Mucosa of stomach (tissue), 1 donor: ENCODE measurements at regions not wholly inside any gene's neighbourhood (a gene's known extent, or its start where the extent isn't known, plus 50 kb on each side); places are given as distances from the start of the nearest gene placed in this dataset.
"Not testable (repeated sequence)": the region's sequence is repeated elsewhere in the genome, so short reads cannot be mapped to it uniquely, and the experiment has no call there.

Source experiments
- H3K27me3 ChIP-seq: one replicate; pipeline ENCODE4 v1.7.0; 2013; ENCODE audit warnings: mild to moderate bottlenecking, low read length; ENCODE audit not compliant: control insufficient read depth, insufficient read depth
- H3K36me3 ChIP-seq: one replicate; pipeline ENCODE4 v1.7.0; 2013; ENCODE audit warnings: low read length; ENCODE audit not compliant: control insufficient read depth, insufficient read depth
- H3K4me1 ChIP-seq: one replicate; pipeline ENCODE4 v1.7.0; 2013; ENCODE audit warnings: mild to moderate bottlenecking, low read length; ENCODE audit not compliant: control insufficient read depth, insufficient read depth
- H3K4me3 ChIP-seq: one replicate; pipeline ENCODE4 v1.7.0; 2013; ENCODE audit warnings: low read length
- H3K9ac ChIP-seq: one replicate; pipeline ENCODE4 v1.7.0; 2013; ENCODE audit warnings: mild to moderate bottlenecking, low read length, moderate library complexity
- H3K9me3 ChIP-seq: one replicate; pipeline ENCODE4 v1.7.0; 2013; ENCODE audit warnings: mild to moderate bottlenecking, low read length, moderate library complexity; ENCODE audit not compliant: control insufficient read depth
- donor health status: Pancreatic carcinoma.

DNA sequence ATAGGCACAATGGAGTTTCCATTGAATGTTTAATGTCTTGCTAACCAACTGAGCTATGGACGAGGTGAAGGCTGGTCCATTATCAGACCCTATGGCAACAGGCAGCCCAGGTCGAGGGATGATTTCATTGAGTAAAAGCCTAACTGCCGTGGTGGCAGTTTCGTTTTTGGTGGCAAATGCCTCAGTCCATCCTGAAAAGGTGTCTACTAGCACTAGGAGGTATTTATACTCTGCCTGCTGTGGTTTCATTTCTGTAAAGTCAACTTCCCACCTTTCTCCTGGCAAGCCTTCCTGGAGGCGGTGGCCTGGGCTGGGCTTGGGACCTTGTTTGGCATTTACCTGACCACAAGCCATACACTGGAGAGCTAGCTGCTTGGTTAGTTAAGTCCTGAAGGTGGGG lies 75.8 kb downstream of the PRR15 start:
- Histone ChIP-seq H3K4me3 (no peak overlapping the region), H3K9me3 (no peaks in the 10 kb centered on the region), H3K9ac (no peak overlapping the region)

GRCh38 chr7:29639886-29640595 lies 76.4 kb downstream of the PRR15 start:
- no peak overlapping the region for H3K4me3 ChIP-seq
- H3K36me3 ChIP-seq, result no peaks in the 10 kb centered on the region
- peaks cover 7% of the 10 kb centered on the region for H3K4me1 ChIP-seq

More for the DNA sequence above, 75.8 kb downstream of the PRR15 start:
- Histone ChIP-seq H3K27me3 (no peaks in the 10 kb centered on the region), H3K4me1 (peaks cover 7% of the 10 kb centered on the region), H3K36me3 (no peaks in the 10 kb centered on the region)

DNA sequence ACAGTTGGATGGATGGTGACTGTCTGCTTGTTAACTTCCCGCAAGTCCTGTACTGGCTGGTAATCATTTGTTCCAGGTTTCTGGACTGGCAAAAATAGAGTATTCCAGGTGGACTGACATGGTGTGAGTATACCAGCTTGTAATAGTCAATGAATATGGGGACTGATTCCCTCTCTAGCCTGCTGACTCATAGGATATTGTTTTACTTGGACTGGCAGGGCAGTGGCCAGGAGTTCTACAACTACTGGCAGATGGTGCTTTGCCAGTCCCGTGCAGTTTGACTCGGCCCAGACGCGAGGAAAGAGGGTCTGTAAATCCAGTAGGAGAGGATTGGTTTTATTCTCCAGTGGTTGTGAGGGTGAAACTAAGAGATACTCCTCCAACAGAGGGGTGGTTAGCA lies 78.0 kb downstream of the PRR15 start:
- Histone ChIP-seq H3K4me1 (peaks cover 7% of the 10 kb centered on the region), H3K4me3 (no peak overlapping the region), H3K27me3 (no peaks in the 10 kb centered on the region), H3K9ac (no peak overlapping the region), H3K36me3 (no peaks in the 10 kb centered on the region), H3K9me3 (no peaks in the 10 kb centered on the region)

More at GRCh38 chr7:29639886-29640595, 76.4 kb downstream of the PRR15 start:
- Histone ChIP-seq H3K27me3 (no peaks in the 10 kb centered on the region), H3K9ac (no peak overlapping the region), H3K9me3 (no peaks in the 10 kb centered on the region)

DNA sequence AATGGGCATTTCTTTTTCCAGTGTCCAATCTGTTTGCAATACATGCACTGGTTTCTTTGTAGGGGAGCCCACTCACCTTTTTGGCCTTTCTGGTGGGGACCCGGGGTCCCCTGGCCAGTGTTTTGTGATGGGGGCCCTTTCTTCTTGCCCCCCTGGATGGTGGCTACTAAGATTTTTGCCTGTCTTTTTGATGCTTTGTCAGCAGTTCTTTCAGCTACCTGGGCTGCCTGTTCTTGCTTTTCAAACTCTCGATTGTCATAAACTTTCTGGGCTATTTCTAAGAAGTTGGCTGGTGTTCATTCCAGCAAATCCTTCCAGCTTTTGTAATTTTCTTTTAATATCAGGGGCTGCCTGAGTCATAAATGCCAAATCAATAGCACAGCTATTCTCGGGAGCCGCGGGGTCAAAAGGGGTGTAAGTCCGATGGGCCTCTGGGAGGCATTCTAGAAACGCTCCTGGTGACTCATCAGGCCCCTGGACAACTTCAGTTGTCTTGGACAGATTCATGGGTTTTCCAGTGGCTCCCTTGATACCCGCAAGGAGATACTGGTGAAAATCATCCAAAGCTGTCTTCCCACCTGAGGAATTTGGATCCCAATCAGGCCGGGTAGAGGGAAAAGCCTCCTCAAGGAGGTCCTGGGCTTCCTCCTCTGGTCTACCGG lies 79.0 kb downstream of the PRR15 start:
- H3K36me3 ChIP-seq, result no peaks in the 10 kb centered on the region
- H3K4me1 ChIP-seq, result peaks cover 7% of the 10 kb centered on the region
- no peaks in the 10 kb centered on the region for H3K9me3 ChIP-seq
- no peaks in the 10 kb centered on the region for H3K27me3 ChIP-seq
- no peak overlapping the region for H3K4me3 ChIP-seq
- no peak overlapping the region for H3K9ac ChIP-seq

- not testable (repeated sequence) for H3K36me3 ChIP-seq, H3K4me1 ChIP-seq, H3K9ac ChIP-seq, H3K4me3 ChIP-seq, H3K9me3 ChIP-seq, H3K27me3 ChIP-seq
Measured at GRCh38 chr7:29646116-29646515, 82.5 kb downstream of the PRR15 start.

DNA sequence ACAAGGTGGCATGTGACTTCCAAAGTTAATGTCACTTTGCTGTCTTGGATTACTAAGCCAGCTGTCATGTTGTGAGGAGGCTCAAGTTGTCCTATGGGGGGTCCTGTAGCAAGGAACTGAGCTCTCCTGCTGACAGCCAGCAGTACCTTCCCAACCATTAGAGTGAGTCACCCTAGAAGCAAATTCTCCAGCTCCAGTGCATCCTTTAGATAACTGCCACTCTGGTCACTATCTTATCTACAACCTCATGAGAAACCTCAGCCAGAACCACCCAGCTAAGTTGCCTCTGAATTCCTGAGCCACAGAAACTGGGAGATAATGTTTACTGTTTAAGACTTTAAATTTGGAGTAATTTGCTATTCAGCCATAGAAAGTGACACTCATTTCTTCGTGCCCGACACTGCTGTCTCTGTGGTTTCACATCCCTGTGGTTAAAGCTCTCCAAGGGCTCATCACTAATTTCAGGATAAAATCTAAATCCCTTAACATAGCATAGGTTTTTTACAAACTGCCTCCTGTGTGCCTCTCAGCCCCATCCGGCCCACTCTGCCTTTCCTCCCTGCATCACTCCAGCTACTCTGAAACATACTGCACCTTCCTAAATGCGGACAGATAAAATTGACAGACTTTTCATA lies 83.5 kb downstream of the PRR15 start:
- Histone ChIP-seq H3K36me3 (no peaks in the 10 kb centered on the region), H3K9ac (no peak overlapping the region), H3K4me1 (no peaks in the 10 kb centered on the region), H3K27me3 (no peaks in the 10 kb centered on the region), H3K9me3 (no peaks in the 10 kb centered on the region), H3K4me3 (no peak overlapping the region)

GRCh38 chr7:29647691-29648210 lies 84.1 kb downstream of the PRR15 start:
- H3K9ac ChIP-seq, H3K4me3 ChIP-seq, H3K27me3 ChIP-seq, H3K9me3 ChIP-seq, H3K4me1 ChIP-seq, H3K36me3 ChIP-seq: not testable (repeated sequence)

- Histone ChIP-seq H3K4me1 (no peaks in the 10 kb centered on the region), H3K27me3 (no peaks in the 10 kb centered on the region), H3K4me3 (no peak overlapping the region), H3K9me3 (no peaks in the 10 kb centered on the region), H3K9ac (no peak overlapping the region), H3K36me3 (no peaks in the 10 kb centered on the region)
Measured at GRCh38 chr7:29649028-29649716, 85.5 kb downstream of the PRR15 start.

DNA sequence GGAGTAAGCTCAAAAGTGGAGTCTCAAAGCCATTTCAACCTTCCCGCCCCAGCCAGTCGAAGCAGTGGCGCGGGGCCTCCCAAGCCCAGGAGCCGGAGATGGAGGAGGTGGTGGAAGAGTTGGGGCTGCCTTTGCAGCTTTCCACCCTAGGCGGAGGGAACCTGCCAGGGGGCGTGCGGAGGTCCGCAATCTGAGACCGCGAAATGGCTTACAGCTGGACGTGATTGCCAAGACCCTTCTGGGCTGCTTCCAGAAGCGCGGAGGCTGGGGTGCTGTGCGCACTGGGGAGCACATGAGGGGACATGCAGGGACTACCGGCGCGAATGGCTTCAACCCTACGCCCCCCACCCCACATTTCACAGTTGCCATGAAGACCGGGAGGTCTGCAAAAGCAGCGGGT lies 86.2 kb downstream of the PRR15 start:
- H3K9ac ChIP-seq, result no peak overlapping the region
- H3K36me3 ChIP-seq, result no peaks in the 10 kb centered on the region
- H3K4me3 ChIP-seq, result no peak overlapping the region
- no peaks in the 10 kb centered on the region for H3K4me1 ChIP-seq
- H3K27me3 ChIP-seq, result no peaks in the 10 kb centered on the region
- no peaks in the 10 kb centered on the region for H3K9me3 ChIP-seq

DNA sequence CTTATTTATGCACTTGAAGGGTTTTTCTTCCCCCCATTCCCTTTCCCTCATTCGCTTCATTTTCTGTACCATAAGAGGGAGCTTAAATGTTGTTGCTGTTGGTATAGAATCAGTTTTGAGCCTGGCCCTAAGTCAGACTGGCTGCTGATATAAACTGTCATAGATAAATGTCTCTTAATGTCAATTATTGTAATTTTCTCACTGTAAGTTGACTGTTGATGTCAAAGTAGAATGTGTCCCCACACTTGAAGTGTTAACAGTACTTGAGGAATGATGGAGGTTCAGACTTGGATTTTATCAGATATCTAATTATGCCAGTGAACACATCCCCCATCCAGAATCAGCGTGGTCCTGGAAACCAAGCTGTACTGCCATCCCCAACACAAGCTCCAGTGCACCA lies 87.8 kb downstream of the PRR15 start:
- Histone ChIP-seq H3K36me3 (no peaks in the 10 kb centered on the region), H3K27me3 (no peaks in the 10 kb centered on the region), H3K4me3 (no peak overlapping the region), H3K4me1 (no peaks in the 10 kb centered on the region), H3K9ac (no peak overlapping the region), H3K9me3 (no peaks in the 10 kb centered on the region)

GRCh38 chr7:29652556-29652955 lies 88.9 kb downstream of the PRR15 start:
- Histone ChIP-seq H3K9me3 (no peaks in the 10 kb centered on the region), H3K4me3 (no peak overlapping the region), H3K36me3 (no peaks in the 10 kb centered on the region), H3K4me1 (no peaks in the 10 kb centered on the region), H3K27me3 (no peaks in the 10 kb centered on the region), H3K9ac (no peak overlapping the region)

DNA sequence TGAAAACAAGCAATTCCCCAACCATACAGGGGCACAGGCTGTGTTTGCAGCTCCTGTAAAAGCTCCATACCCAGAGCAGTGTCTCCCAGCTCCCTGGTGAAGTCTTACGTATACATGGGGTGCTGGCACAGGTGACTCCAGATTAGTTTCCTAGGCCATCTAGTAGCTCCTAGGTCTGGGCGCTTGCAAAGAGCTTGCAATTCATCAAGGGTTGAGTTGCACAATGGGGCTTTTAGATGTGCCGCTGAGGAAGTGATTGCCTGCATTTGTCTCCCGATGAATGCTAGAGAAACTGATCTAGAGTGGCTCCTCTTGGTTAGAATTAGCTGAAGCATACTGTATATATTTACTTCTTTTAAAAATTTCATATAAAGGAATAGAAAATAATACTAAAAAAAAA lies 90.7 kb downstream of the PRR15 start:
- H3K27me3 ChIP-seq, H3K9me3 ChIP-seq, H3K4me3 ChIP-seq, H3K36me3 ChIP-seq, H3K4me1 ChIP-seq, H3K9ac ChIP-seq: not testable (repeated sequence)
